Heart left ventricle (tissue), 16 donors: ENCODE measurements at regions not wholly inside any gene's neighbourhood (a gene's known extent, or its start where the extent isn't known, plus 50 kb on each side); places are given as distances from the start of the nearest gene placed in this dataset.

Experiments
- ATAC-seq, 4 donors: fragments of 200-7000 bp; cut with Tn5 transposase; one replicate each; pipeline ENCODE4 v1.9.1; 2020 to 2022; ENCODE audit warnings: moderate library complexity in 4 of 4, mild to moderate bottlenecking in 3 of 4, moderate number of reproducible peaks in 1 of 4
- DNase-seq, 5 donors: peaks; one replicate each; pipeline ENCODE4 v3.0.0-alpha.2; 2020
- H3K27ac ChIP-seq, 12 donors: fragments of 200-600 bp; sonication (generic) in 4 of 12; one replicate each; pipeline versions ENCODE4 v1.5.0 to v1.8.0; 2016 to 2022; ENCODE audit warnings: mild to moderate bottlenecking in 2 of 12
- H3K27me3 ChIP-seq, 9 donors: fragments of 200-600 bp; sonication (generic) in 2 of 9; one replicate each; pipeline versions ENCODE4 v1.5.1 to v1.8.0; 2016 to 2022; ENCODE audit warnings: mild to moderate bottlenecking in 3 of 9
- H3K36me3 ChIP-seq, 9 donors: fragments of 200-600 bp; sonication (generic) in 2 of 9; one replicate each; pipeline versions ENCODE4 v1.5.0 to v1.8.0; 2018 to 2022; ENCODE audit warnings: mild to moderate bottlenecking in 2 of 9
- H3K4me1 ChIP-seq, 12 donors: fragments of 200-600 bp; sonication (generic) in 4 of 12; one replicate each; pipeline versions ENCODE4 v1.5.0 to v1.8.0; 2016 to 2022; ENCODE audit warnings: mild to moderate bottlenecking in 3 of 12
- H3K4me3 ChIP-seq, 12 donors: fragments of 200-600 bp; sonication (generic) in 4 of 12; one replicate each; pipeline versions ENCODE4 v1.5.0 to v1.8.0; 2017 to 2022; ENCODE audit warnings: mild to moderate bottlenecking in 9 of 12, moderate library complexity in 4 of 12
- H3K9me3 ChIP-seq, 12 donors: fragments of 200-600 bp; sonication (generic) in 4 of 12; one replicate each; pipeline versions ENCODE4 v1.5.0 to v1.8.0; 2016 to 2022; ENCODE audit warnings: mild to moderate bottlenecking in 1 of 12
- CTCF ChIP-seq, 12 donors: fragments of 200-600 bp; sonication (generic) in 4 of 12; IDR thresholded peaks; one replicate each; pipeline versions ENCODE4 v1.5.0 to v1.8.0; 2018 to 2022; ENCODE audit warnings: antibody characterized with exemption in 12 of 12, mild to moderate bottlenecking in 5 of 12
- POLR2A ChIP-seq, 2 donors: fragments of 450-650 bp; IDR thresholded peaks; one replicate each; pipeline ENCODE4 v1.6.1; 2017; ENCODE audit warnings: antibody characterized with exemption in 2 of 2, mild to moderate bottlenecking in 2 of 2, moderate library complexity in 2 of 2
- WGBS, 4 donors: extraction: QIAGEN DNeasy Blood & Tissue Kit in 2 of 4; methylation state at CpG; one replicate each; pipeline versions ENCODE4 v1.1.5 to v1.1.7; 2013 to 2018; 5-methylcytosine and 5-hydroxymethylcytosine counted together
- intact Hi-C, 10 donors: fragments of 100-400 bp; cut with DNase I; formaldehyde crosslinking; loops; one replicate each; pipeline versions ENCODE4 v1.11.1 to v1.14.2; 2022
- donor health status: ischemic (EF 13 %, LVEDD 7.1; RV severe dilation, severe dysfunction).
- donor health status: healthy with polysubstance abuse.
- donor health status: DM: no; HTN: yes; CAD: no.
- donor health status: DM: no; HTN: no; CAD: no.
- donor health status: ischemic (EF 25% LVEDD 6.9; RV normal size, moderate dysfunction).
- donor health status: ischemic (EF 25% LVEDD 5.7; RV mildly dilated, moderate dysfunction).
- donor health status: healthy.
- donor health status: DM: yes; HTN: yes; CAD: no.
- donor health status: ischemic (EF 35%, LVEDD 5.7; RV mildly dilated, moderate dysfunction).
- donor health status: nonischemic (EF 11% LVEDD 7.7; RV severe dilation, severe dysfunction).
- donor health status: DM: yes; HTN: yes; CAD: no.
- donor health status: PGD.
- donor health status: ischemic (EF 29% LVEDD 5.4; RV normal size, mild dysfunction).
- donor health status: nonischemic (EF 23%, LVEDD 6.1; RV moderate dilation, normal function).

- Histone ChIP-seq H3K4me3 (no peak overlapping the region), H3K27ac (peak overlapping the region in 3 of 12 donors; percentile 8 to 41 (median 37)), H3K27me3 (no peaks in the 10 kb centered on the region), H3K4me1 (no peaks in the 10 kb centered on the region), H3K9me3 (peaks cover 0 to 9% (median 0%) of the 10 kb centered on the region in 12 donors), H3K36me3 (no peaks in the 10 kb centered on the region)
- ATAC-seq (peak in 3 of 4 donors; percentile 15 to 49 (median 28)), DNase-seq (peak in 3 of 5 donors; percentile 20 to 30 (median 28))
- TF ChIP-seq POLR2A (IDR thresholded peaks at IDR 0.05), result no peak
- no peak for TF ChIP-seq CTCF (IDR thresholded peaks at IDR 0.05)
- intact Hi-C loops, result no loop called here
- WGBS, 4 donors, result 22 to 65% (median 39%) methylated on average over 1 of the region's 1 CpG
Observed at GRCh38 chr1:222413436-222413835, 134.5 kb downstream of the HHIPL2 start.

DNA sequence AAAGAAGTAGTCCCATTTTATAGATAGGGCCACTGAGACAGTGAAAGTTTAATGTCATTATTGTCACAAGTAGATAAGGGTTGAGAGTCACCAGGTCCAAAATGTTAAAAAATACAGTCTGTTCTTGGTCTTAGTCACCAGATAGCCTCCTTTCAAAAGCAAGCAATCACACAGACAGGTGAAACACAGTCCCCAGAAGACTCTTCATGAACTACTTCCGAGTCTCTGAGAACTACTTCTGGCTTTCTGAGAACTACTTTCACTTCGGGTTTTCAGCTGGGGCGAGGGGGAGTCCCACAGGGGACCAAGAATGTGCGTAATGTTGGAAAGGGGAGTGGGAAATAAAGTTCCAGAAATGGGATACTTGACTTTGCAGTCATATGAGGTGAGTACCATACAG lies 143.2 kb downstream of the HHIPL2 start:
- DNase-seq (no peak), ATAC-seq (no peak)
- H3K27ac ChIP-seq, result no peak overlapping the region
- intact Hi-C loops, result no loop called here
- no peak overlapping the region for H3K4me3 ChIP-seq
- H3K27me3 ChIP-seq, result peaks cover 0 to 4% (median 0%) of the 10 kb centered on the region in 9 donors
- no peaks in the 10 kb centered on the region for H3K4me1 ChIP-seq
- H3K9me3 ChIP-seq, result peaks cover 0 to 12% (median 0%) of the 10 kb centered on the region in 12 donors
- 58 to 63% (median 61%) methylated on average over 4 of the region's 4 CpGs for WGBS, 4 donors
- H3K36me3 ChIP-seq, result no peaks in the 10 kb centered on the region
- TF ChIP-seq CTCF (IDR thresholded peaks at IDR 0.05) (no peak), POLR2A (IDR thresholded peaks at IDR 0.05) (no peak)

- Histone ChIP-seq H3K36me3 (no peaks in the 10 kb centered on the region), H3K4me1 (no peaks in the 10 kb centered on the region), H3K4me3 (no peak overlapping the region), H3K27me3 (peaks cover 0 to 4% (median 0%) of the 10 kb centered on the region in 9 donors), H3K9me3 (no peaks in the 10 kb centered on the region), H3K27ac (no peak overlapping the region)
- TF ChIP-seq CTCF (IDR thresholded peaks at IDR 0.05) (no peak), POLR2A (IDR thresholded peaks at IDR 0.05) (no peak)
- no peak for DNase-seq
- intact Hi-C loops, result no loop called here
- no peak for ATAC-seq
Observed at GRCh38 chr1:222399197-222399596, 148.7 kb downstream of the HHIPL2 start.

GRCh38 chr1:222394224-222394623 lies 153.7 kb downstream of the HHIPL2 start:
- ATAC-seq (no peak), DNase-seq (no peak)
- Histone ChIP-seq H3K27me3 (no peaks in the 10 kb centered on the region), H3K9me3 (no peaks in the 10 kb centered on the region), H3K36me3 (no peaks in the 10 kb centered on the region), H3K4me3 (no peak overlapping the region), H3K27ac (no peak overlapping the region), H3K4me1 (no peaks in the 10 kb centered on the region)
- TF ChIP-seq POLR2A (IDR thresholded peaks at IDR 0.05) (no peak), CTCF (IDR thresholded peaks at IDR 0.05) (no peak)
- intact Hi-C loops, result no loop called here
- 45 to 70% (median 57%) methylated on average over 1 of the region's 1 CpG for WGBS, 4 donors
